HEK293T (cell line): ENCODE measurements at regions not wholly inside any gene's neighbourhood (a gene's known extent, or its start where the extent isn't known, plus 50 kb on each side); places are given as distances from the start of the nearest gene placed in this dataset.

Source experiments
- ARNT ChIP-seq: fragments of 450-650 bp; IDR thresholded peaks from 2 replicates; pipeline ENCODE4 v1.6.1; 2017; ENCODE audit warnings: mild to moderate bottlenecking
- BHLHE40 ChIP-seq: fragments of 450-650 bp; IDR thresholded peaks from 2 replicates; pipeline ENCODE4 v1.6.1; 2016; ENCODE audit warnings: mild to moderate bottlenecking, moderate library complexity, borderline replicate concordance
- FOXA1 ChIP-seq: fragments of 450-650 bp; IDR thresholded peaks from 2 replicates; pipeline ENCODE4 v1.6.1; 2016; ENCODE audit warnings: mild to moderate bottlenecking
- FOXK2 ChIP-seq: fragments of 450-650 bp; IDR thresholded peaks from 2 replicates; pipeline ENCODE4 v1.6.1; 2016; ENCODE audit warnings: mild to moderate bottlenecking
- HDGF ChIP-seq: fragments of 450-650 bp; IDR thresholded peaks from 2 replicates; pipeline ENCODE4 v1.6.1; 2017; ENCODE audit warnings: antibody characterized with exemption, borderline replicate concordance
- L3MBTL2 ChIP-seq: fragments of 450-650 bp; conservative IDR thresholded peaks from 2 replicates; pipeline ENCODE4 v1.6.1; 2016; ENCODE audit warnings: mild to moderate bottlenecking
- LEF1 ChIP-seq: fragments of 450-650 bp; IDR thresholded peaks from 2 replicates; pipeline ENCODE4 v1.6.1; 2017; ENCODE audit warnings: mild to moderate bottlenecking, borderline replicate concordance
- SP1 ChIP-seq: fragments of 450-650 bp; IDR thresholded peaks from 2 replicates; pipeline ENCODE4 v1.6.1; 2017
- SUZ12 ChIP-seq: fragments of 450-650 bp; IDR thresholded peaks from 2 replicates; pipeline ENCODE4 v1.6.1; 2016; ENCODE audit warnings: mild to moderate bottlenecking
- TARDBP ChIP-seq: fragments of 450-650 bp; IDR thresholded peaks from 2 replicates; pipeline ENCODE4 v1.6.1; 2016
- ZNF384 ChIP-seq: fragments of 450-650 bp; IDR thresholded peaks from 2 replicates; pipeline ENCODE4 v1.6.1; 2016

DNA sequence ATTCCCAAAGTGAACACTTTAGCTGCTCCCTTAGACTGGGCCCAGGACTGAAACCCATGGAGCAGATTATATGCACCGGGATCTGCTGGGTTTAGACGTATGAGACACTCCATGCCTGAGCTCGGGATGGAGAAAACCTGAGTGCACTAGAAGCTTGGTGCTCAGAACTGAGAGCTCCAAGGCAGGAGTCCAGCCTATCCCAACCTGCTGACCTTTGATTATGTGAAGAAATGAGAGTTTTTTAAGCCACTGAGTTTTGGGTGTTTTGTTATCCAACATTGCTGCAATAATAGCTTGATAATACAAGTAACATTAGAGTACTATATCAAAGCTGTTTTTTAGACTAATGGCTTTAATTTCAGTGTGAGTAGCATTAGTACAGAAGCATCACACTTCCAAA, 131.5 kb upstream of the KCNK1 start:
- TF ChIP-seq L3MBTL2 (no peak), FOXK2 (no peak), LEF1 (no peak), TARDBP (no peak), ZNF384 (no peak), FOXA1 (no peak), HDGF (no peak), SUZ12 (no peak), SP1 (no peak), BHLHE40 (no peak), ARNT (no peak)
